ENCODE measurements at regions not wholly inside any gene's neighbourhood (a gene's known extent, or its start where the extent isn't known, plus 50 kb on each side); places are given as distances from the start of the nearest gene placed in this dataset.

- TF ChIP-seq, protein P1, sequence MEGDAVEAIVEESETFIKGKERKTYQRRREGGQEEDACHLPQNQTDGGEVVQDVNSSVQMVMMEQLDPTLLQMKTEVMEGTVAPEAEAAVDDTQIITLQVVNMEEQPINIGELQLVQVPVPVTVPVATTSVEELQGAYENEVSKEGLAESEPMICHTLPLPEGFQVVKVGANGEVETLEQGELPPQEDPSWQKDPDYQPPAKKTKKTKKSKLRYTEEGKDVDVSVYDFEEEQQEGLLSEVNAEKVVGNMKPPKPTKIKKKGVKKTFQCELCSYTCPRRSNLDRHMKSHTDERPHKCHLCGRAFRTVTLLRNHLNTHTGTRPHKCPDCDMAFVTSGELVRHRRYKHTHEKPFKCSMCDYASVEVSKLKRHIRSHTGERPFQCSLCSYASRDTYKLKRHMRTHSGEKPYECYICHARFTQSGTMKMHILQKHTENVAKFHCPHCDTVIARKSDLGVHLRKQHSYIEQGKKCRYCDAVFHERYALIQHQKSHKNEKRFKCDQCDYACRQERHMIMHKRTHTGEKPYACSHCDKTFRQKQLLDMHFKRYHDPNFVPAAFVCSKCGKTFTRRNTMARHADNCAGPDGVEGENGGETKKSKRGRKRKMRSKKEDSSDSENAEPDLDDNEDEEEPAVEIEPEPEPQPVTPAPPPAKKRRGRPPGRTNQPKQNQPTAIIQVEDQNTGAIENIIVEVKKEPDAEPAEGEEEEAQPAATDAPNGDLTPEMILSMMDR (IDR thresholded peaks at IDR 0.05; ENCODE audit: poor library complexity, severe bottlenecking) = no peak
- TF ChIP-seq MXI1 (conservative IDR thresholded peaks at IDR 0.05; ENCODE audit: poor library complexity, severe bottlenecking) (no peak), EP300 (conservative IDR thresholded peaks at IDR 0.05; ENCODE audit: poor library complexity, severe bottlenecking) (no peak), SMC3 (conservative IDR thresholded peaks at IDR 0.05; ENCODE audit: poor library complexity) (no peak), TAF1 (IDR thresholded peaks at IDR 0.05; ENCODE audit: low read depth) (no peak)
- TF ChIP-seq, protein P2, sequence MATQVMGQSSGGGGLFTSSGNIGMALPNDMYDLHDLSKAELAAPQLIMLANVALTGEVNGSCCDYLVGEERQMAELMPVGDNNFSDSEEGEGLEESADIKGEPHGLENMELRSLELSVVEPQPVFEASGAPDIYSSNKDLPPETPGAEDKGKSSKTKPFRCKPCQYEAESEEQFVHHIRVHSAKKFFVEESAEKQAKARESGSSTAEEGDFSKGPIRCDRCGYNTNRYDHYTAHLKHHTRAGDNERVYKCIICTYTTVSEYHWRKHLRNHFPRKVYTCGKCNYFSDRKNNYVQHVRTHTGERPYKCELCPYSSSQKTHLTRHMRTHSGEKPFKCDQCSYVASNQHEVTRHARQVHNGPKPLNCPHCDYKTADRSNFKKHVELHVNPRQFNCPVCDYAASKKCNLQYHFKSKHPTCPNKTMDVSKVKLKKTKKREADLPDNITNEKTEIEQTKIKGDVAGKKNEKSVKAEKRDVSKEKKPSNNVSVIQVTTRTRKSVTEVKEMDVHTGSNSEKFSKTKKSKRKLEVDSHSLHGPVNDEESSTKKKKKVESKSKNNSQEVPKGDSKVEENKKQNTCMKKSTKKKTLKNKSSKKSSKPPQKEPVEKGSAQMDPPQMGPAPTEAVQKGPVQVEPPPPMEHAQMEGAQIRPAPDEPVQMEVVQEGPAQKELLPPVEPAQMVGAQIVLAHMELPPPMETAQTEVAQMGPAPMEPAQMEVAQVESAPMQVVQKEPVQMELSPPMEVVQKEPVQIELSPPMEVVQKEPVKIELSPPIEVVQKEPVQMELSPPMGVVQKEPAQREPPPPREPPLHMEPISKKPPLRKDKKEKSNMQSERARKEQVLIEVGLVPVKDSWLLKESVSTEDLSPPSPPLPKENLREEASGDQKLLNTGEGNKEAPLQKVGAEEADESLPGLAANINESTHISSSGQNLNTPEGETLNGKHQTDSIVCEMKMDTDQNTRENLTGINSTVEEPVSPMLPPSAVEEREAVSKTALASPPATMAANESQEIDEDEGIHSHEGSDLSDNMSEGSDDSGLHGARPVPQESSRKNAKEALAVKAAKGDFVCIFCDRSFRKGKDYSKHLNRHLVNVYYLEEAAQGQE (IDR thresholded peaks at IDR 0.05; ENCODE audit: borderline replicate concordance) = no peak
Measured at GRCh38 chr1:198106011-198106410, 50.8 kb upstream of the NEK7 start.
